Erythroblast (primary cell): ENCODE measurements at regions not wholly inside any gene's neighbourhood (a gene's known extent, or its start where the extent isn't known, plus 50 kb on each side); places are given as distances from the start of the nearest gene placed in this dataset.

Source experiments
- DNase-seq, 2 experiments: peaks; one replicate each; lab custom pipeline; 2025; lab: John Stamatoyannopoulos, UW
- GATA1 ChIP-seq: IDR thresholded peaks from 2 replicates; pipeline ENCODE4 v1.6.1; 2011; ENCODE audit warnings: low read depth, mild to moderate bottlenecking, control low read depth, low read length, moderate library complexity
- POLR2A ChIP-seq: IDR thresholded peaks from 2 replicates; pipeline ENCODE4 v1.6.1; 2011; ENCODE audit warnings: mild to moderate bottlenecking, low read length

DNA sequence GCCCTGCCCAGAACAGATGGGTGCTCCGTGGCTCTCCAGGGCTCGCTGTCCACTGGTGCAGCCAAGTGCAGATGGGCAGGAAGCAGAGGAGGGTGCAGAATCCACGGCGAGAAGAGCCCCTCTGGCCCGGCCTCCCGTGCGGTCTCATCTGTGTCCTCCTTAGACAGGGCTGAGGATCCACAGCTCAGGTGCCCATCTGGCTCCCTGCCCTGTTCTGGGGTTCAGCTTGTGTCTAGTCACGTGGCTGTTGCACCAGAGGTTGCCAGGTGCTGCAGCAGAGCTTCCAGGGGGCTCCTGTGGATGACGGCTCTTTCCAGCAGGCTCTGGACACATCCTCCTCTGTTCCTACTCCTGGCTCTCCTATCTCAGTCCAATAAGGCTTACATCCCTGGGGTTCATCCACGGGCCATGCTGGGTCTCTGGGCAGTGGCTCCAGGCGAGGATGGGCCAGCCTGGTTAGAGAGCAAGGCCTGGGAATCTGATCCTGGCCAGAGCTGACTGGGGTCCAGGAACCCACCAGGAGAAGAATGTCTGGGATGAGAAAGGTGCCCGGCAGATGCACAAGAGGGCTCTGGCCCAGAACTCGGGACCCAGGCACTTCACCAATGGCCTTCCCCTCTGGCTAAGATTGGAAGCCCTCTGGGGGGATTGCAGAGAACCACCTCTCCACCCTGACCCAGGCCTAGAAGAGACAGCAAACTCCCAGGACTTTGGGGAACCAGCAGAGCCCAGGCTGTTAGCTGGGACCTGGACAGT, 116.3 kb upstream of the ID2 start:
- DNase-seq, result no peak

GRCh38 chr2:8566155-8566670, 115.6 kb upstream of the ID2 start:
- no peak for DNase-seq
- no peak for TF ChIP-seq GATA1
- TF ChIP-seq POLR2A, result no peak

More for the DNA sequence above, 116.3 kb upstream of the ID2 start:
- no peak for TF ChIP-seq GATA1
- TF ChIP-seq POLR2A, result no peak

- no peak for DNase-seq
- TF ChIP-seq GATA1, result no peak
- TF ChIP-seq POLR2A, result no peak
These were observed 114.9 kb upstream of the ID2 start for GRCh38 chr2:8566774-8567468.

- TF ChIP-seq GATA1 (no peak), POLR2A (no peak)
- DNase-seq, result no peak
These were observed 114.2 kb upstream of the ID2 start for GRCh38 chr2:8567469-8568260.

- DNase-seq, result no peak
- TF ChIP-seq POLR2A, result no peak
- TF ChIP-seq GATA1, result no peak
These were observed 113.1 kb upstream of the ID2 start for GRCh38 chr2:8568543-8569302.

- TF ChIP-seq POLR2A, result no peak
- TF ChIP-seq GATA1, result no peak
- DNase-seq, result no peak
These were observed 112.4 kb upstream of the ID2 start for GRCh38 chr2:8569332-8569930.

- TF ChIP-seq GATA1, result no peak
- TF ChIP-seq POLR2A, result no peak
- no peak for DNase-seq
These were observed 111.2 kb upstream of the ID2 start for GRCh38 chr2:8570637-8571036.

- TF ChIP-seq POLR2A, result no peak
- TF ChIP-seq GATA1, result no peak
- DNase-seq, result no peak
These were observed 110.5 kb upstream of the ID2 start for GRCh38 chr2:8571301-8571791.

DNA sequence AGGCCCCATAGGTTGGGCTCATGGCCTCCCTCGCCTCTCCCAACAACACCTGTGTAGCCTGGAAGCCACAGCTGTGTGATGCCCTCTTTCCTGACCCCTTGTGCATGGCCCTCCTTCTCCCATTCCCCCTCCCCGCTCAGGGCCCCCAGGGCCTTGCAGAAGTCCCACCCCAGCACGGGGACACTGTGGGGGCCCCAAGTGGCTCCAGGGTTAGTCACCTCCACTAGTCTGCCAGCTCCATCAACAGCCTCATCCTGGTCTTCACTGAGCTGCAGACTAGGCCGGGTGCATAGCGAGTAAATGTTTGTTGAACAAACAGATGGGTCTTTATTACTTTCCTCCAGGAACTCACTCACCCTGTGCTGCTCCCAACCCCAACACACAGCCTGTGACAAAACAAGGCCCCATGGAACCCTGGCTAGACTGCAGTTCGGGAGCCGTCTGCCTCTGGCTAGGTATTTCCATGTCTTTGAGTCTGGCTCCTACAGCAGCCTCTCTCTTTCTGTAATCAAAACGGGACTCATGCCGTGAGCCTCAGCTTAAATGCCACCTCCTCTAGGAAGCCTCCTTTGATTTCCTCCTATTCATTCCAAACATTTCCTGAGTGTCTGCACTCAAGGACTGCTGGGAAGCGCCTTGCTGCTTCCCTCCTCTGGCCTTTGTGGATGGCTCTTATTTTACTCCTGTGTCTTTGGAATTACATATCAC, 109.9 kb upstream of the ID2 start:
- no peak for TF ChIP-seq POLR2A
- TF ChIP-seq GATA1, result no peak
- no peak for DNase-seq

- no peak for TF ChIP-seq GATA1
- TF ChIP-seq POLR2A, result no peak
- DNase-seq, result no peak
These were observed 109.1 kb upstream of the ID2 start for GRCh38 chr2:8572712-8573233.

GRCh38 chr2:8573234-8573941, 108.5 kb upstream of the ID2 start:
- no peak for TF ChIP-seq GATA1
- TF ChIP-seq POLR2A, result no peak
- no peak for DNase-seq

DNA sequence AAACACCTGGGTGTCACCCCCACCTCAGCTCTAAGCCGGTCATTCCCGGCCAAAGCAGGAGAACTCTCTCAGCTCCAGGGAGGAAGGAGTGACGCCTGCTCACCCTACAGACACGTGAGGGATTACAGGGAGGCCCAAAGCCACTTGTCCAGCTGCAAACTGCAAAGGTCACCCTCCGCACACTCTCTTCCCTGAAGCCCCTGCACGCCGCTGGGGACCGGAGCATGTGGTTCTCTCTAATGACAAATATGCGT, 108.0 kb upstream of the ID2 start:
- TF ChIP-seq POLR2A (no peak), GATA1 (no peak)

More for the DNA sequence above, 108.0 kb upstream of the ID2 start:
- DNase-seq, result no peak
